SK-N-MC (cell line): ENCODE measurements at regions not wholly inside any gene's neighbourhood (a gene's known extent, or its start where the extent isn't known, plus 50 kb on each side); places are given as distances from the start of the nearest gene placed in this dataset.

ENCODE experiments used
- DNase-seq: peaks from one replicate; pipeline ENCODE4 v3.0.0-alpha.2; 2011; ENCODE audit warnings: low read depth, low spot score
- H3K27ac ChIP-seq: fragments of 200-600 bp; sonication (generic); 2 replicates; pipeline ENCODE4 v1.5.1; 2016; ENCODE audit warnings: mixed run types
- H3K36me3 ChIP-seq: fragments of 200-600 bp; sonication (generic); 2 replicates; pipeline ENCODE4 v1.6.1; 2017; ENCODE audit warnings: antibody characterized with exemption, low read length, mixed read lengths; ENCODE audit not compliant: insufficient read depth
- H3K4me3 ChIP-seq: fragments of 200-600 bp; sonication (generic); 2 replicates; pipeline ENCODE4 v1.5.1; 2016
- H3K9ac ChIP-seq: fragments of 200-600 bp; sonication (generic); 2 replicates; pipeline ENCODE4 v1.8.0; 2017; ENCODE audit warnings: mixed run types, mixed read lengths; ENCODE audit not compliant: insufficient read length
- H3K9me3 ChIP-seq: fragments of 200-600 bp; sonication (generic); 2 replicates; pipeline ENCODE4 v1.6.1; 2017; ENCODE audit warnings: low read depth, mild to moderate bottlenecking, antibody characterized with exemption, low read length, moderate library complexity, mixed read lengths
- EZH2 ChIP-seq: fragments of 200-600 bp; sonication (generic); IDR thresholded peaks from one replicate; pipeline ENCODE4 v1.6.1; 2017; ENCODE audit warnings: antibody characterized with exemption
- FOXP2 ChIP-seq: optimal IDR thresholded peaks from 2 replicates; pipeline ENCODE3; 2011; ENCODE audit warnings: mild to moderate bottlenecking, moderate library complexity; ENCODE audit not compliant: insufficient read depth; ENCODE audit errors: extremely low read length, control extremely low read depth
- POLR2AphosphoS5 ChIP-seq: IDR thresholded peaks from 2 replicates; pipeline ENCODE4 v1.6.1; 2012; ENCODE audit warnings: mild to moderate bottlenecking, low read depth, low read length, borderline replicate concordance

DNA sequence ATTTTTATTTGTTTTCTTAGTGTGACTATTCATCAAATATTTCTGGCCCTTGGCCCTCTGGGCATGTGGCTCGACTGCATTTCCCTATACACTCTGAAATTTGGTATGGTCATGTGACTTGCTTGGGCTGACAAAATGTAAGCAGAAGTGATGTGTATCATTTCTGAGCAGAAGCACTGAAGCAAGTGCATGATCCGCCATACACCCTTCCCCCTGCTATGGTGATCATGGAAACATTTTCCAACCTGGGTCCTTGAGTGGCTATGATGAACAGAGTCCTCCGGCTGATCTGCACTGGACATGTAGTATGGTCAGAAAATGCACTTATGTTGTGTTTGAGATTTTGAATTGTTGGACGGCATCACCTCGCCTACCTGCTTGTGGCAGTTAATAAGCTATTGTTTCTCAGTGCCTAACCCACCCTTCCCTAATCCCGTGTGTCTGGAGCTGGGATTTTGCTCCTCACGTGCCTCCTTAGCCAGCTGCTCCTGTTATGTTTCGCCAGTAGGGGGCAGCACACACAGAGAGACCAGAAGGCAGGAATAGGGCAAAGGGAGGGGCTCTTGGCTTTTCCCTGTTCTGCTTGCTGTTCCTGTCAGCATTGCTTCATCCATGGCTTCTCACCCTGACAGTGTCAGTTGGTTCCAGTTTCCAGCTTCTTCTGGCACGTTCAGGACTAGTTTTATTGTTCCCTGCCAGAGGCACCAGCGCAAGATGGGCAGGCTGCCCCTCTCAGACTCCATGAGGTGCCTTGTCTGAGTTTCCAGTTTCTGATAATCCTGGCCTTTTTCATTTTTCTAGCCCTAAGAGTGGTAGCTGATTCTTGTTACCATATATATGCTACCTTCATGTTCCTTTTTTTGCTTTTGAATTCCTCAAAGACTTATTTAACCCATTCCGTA, 207.4 kb downstream of the ARL6IP6 start:
- H3K36me3 ChIP-seq, result no peaks in the 10 kb centered on the region
- H3K27ac ChIP-seq, result no peak overlapping the region
- H3K9ac ChIP-seq, result no peak overlapping the region
- H3K4me3 ChIP-seq, result no peak overlapping the region
- TF ChIP-seq FOXP2 (no peak), EZH2 (no peak), POLR2AphosphoS5 (no peak)
- peak; percentile 37 for DNase-seq
- H3K9me3 ChIP-seq, result no peaks in the 10 kb centered on the region

- no peak for TF ChIP-seq FOXP2
- no peak for TF ChIP-seq POLR2AphosphoS5
- no peak for TF ChIP-seq EZH2
- Histone ChIP-seq H3K9ac (no peak overlapping the region), H3K9me3 (no peaks in the 10 kb centered on the region), H3K27ac (no peak overlapping the region), H3K36me3 (no peaks in the 10 kb centered on the region), H3K4me3 (no peak overlapping the region)
- no peak for DNase-seq
These were observed 206.3 kb downstream of the ARL6IP6 start for GRCh38 chr2:152924722-152925121.

DNA sequence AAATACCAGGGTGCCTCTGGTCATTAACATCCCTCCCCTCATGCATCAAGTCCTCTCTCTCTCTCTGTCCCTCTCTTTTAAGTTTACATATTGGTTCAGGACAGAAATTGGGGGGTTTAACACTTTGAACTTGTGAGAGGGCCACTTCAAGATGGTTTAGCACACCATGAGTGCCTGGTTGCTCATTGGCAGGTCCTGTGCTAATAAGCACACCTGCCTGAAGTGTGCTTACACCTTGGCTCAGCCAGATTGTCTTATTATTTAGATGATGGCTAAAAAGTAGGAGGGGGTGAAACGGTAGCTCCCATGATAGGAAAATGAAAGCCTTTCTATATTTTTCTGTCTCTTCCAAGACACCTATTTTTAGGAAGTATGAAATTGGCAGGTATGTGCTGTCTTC, 205.8 kb downstream of the ARL6IP6 start:
- DNase-seq, result no peak
- no peak for TF ChIP-seq POLR2AphosphoS5
- no peak for TF ChIP-seq FOXP2
- TF ChIP-seq EZH2, result no peak
- H3K36me3 ChIP-seq, result no peaks in the 10 kb centered on the region
- H3K27ac ChIP-seq, result no peak overlapping the region
- H3K4me3 ChIP-seq, result no peak overlapping the region
- no peaks in the 10 kb centered on the region for H3K9me3 ChIP-seq
- no peak overlapping the region for H3K9ac ChIP-seq

GRCh38 chr2:152920846-152921245, 202.4 kb downstream of the ARL6IP6 start:
- Histone ChIP-seq H3K9me3 (no peaks in the 10 kb centered on the region), H3K36me3 (no peaks in the 10 kb centered on the region), H3K27ac (no peak overlapping the region), H3K4me3 (no peak overlapping the region), H3K9ac (no peak overlapping the region)
- DNase-seq, result no peak
- TF ChIP-seq POLR2AphosphoS5, result no peak
- no peak for TF ChIP-seq FOXP2
- TF ChIP-seq EZH2, result no peak

DNA sequence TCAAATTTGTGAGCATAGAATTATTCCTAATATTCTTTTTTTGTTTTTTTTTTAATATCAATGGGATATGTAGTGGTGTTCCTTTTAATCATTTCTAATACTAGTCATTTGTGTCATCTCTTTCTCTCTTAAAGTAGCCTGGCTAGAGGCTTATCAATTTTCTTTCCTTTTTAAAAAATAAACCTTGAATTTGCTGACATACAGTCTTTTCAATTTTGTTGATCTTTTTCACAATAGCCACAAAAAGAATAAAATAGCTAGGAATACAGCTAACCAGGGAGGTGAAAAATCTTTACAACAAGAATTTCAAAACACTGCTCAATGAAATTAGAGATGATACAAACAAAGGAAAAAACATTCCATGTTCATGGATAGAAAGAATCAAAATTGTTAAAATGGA, 192.6 kb downstream of the ARL6IP6 start:
- TF ChIP-seq EZH2, result no peak
- TF ChIP-seq FOXP2, result no peak
- TF ChIP-seq POLR2AphosphoS5, result no peak
- Histone ChIP-seq H3K27ac (no peak overlapping the region), H3K9me3 (no peaks in the 10 kb centered on the region), H3K9ac (no peak overlapping the region), H3K4me3 (no peak overlapping the region), H3K36me3 (no peaks in the 10 kb centered on the region)
- DNase-seq, result no peak

DNA sequence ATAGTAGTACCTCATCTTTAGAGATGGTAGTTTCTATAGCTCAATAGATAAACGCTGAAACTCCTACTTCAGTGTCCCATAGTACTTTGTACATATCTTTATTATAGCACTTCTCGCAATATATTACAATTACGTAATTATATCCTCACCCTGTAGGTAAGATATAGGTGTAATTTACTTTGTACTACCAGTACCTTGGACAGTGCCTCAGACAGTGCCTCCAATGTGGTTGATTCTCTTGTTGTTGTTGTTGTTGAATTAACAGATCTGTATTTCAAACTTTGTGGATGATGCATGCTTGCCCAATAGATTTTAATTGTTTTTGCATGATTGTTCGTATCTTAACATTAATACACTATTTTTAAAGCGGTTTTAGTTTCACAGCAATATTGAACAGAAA, 188.6 kb downstream of the ARL6IP6 start:
- Histone ChIP-seq H3K4me3 (no peak overlapping the region), H3K27ac (no peak overlapping the region), H3K9me3 (no peaks in the 10 kb centered on the region), H3K36me3 (no peaks in the 10 kb centered on the region), H3K9ac (no peak overlapping the region)
- no peak for DNase-seq
- TF ChIP-seq FOXP2 (no peak), EZH2 (no peak), POLR2AphosphoS5 (no peak)

DNA sequence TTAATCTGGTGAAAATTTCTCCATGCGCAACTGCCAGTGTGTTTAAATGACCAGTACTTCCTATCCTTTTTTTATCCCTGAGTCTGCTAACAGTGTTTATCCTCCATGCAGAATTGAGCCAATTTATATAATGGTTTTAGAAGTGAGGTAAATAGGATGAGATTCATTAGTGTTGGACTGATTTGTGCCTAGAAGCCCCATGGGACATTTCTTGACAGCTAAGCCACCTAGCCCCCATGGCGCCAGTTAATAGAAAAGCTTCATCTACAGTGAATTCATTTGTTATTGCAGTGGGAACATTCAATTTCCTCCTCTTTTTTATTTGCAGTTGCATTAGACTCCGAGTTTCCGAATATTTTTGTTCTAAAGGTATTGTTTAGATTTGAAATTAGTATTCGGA, 175.6 kb downstream of the ARL6IP6 start:
- H3K36me3 ChIP-seq, result no peaks in the 10 kb centered on the region
- H3K27ac ChIP-seq, result no peak overlapping the region
- H3K4me3 ChIP-seq, result no peak overlapping the region
- H3K9ac ChIP-seq, result no peak overlapping the region
- no peak for DNase-seq
- H3K9me3 ChIP-seq, result no peaks in the 10 kb centered on the region
- TF ChIP-seq FOXP2 (no peak), POLR2AphosphoS5 (no peak), EZH2 (no peak)

DNA sequence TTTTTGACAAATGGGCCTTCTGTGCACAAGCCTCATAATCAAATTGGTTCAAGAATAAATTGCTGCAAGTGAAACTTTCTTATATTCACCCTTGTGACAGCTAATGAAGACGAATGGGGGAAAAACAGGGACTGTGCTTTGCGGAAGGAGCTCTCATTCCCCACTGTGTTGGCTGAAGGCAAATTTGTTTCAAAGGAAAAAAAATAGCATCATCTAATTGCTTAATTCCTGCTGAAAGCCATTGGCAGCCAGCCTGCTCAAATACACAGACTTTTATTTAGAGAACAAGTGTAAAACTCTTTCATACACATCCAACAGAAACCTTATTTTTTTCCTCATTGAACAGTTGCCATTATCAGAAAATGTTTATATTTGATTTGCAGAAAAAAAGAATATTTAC, 172.3 kb downstream of the ARL6IP6 start:
- Histone ChIP-seq H3K4me3 (no peak overlapping the region), H3K9me3 (no peaks in the 10 kb centered on the region), H3K9ac (no peak overlapping the region), H3K36me3 (no peaks in the 10 kb centered on the region), H3K27ac (no peak overlapping the region)
- TF ChIP-seq POLR2AphosphoS5 (no peak), FOXP2 (no peak), EZH2 (no peak)
- DNase-seq, result no peak

- TF ChIP-seq FOXP2 (no peak), POLR2AphosphoS5 (no peak), EZH2 (no peak)
These were observed 165.6 kb downstream of the ARL6IP6 start for GRCh38 chr2:152883951-152884487.

More at GRCh38 chr2:152883951-152884487, 165.6 kb downstream of the ARL6IP6 start:
- no peaks in the 10 kb centered on the region for H3K36me3 ChIP-seq
- no peak overlapping the region for H3K9ac ChIP-seq
- no peaks in the 10 kb centered on the region for H3K9me3 ChIP-seq
- no peak overlapping the region for H3K4me3 ChIP-seq
- no peak overlapping the region for H3K27ac ChIP-seq
- no peak for DNase-seq
